GM12875 (cell line): ENCODE measurements at regions not wholly inside any gene's neighbourhood (a gene's known extent, or its start where the extent isn't known, plus 50 kb on each side); places are given as distances from the start of the nearest gene placed in this dataset.

Experiments used
- H3K4me3 ChIP-seq: one replicate; pipeline ENCODE4 v1.5.1; 2011; ENCODE audit warnings: low read depth, low read length, control low read depth
- CTCF ChIP-seq: IDR thresholded peaks from 2 replicates; pipeline ENCODE4 v1.5.1; 2011; ENCODE audit warnings: low read depth, mild to moderate bottlenecking, control low read depth, inconsistent platforms, low read length, moderate library complexity, borderline replicate concordance; ENCODE audit not compliant: insufficient read depth

GRCh38 chr2:146623771-146624170 is 1221.1 kb upstream of the ACVR2A start:
- no peak for TF ChIP-seq CTCF
- H3K4me3 ChIP-seq = no peak overlapping the region

- no peak overlapping the region for H3K4me3 ChIP-seq
- TF ChIP-seq CTCF = no peak
These were observed 1223.2 kb upstream of the ACVR2A start for GRCh38 chr2:146621656-146622055.

- H3K4me3 ChIP-seq = no peak overlapping the region
- no peak for TF ChIP-seq CTCF
These were observed 1229.1 kb upstream of the ACVR2A start for GRCh38 chr2:146615778-146616177.

- TF ChIP-seq CTCF = no peak
These were observed 1236.3 kb upstream of the ACVR2A start for GRCh38 chr2:146608490-146608889.

GRCh38 chr2:146604521-146604920 is 1240.3 kb upstream of the ACVR2A start:
- no peak for TF ChIP-seq CTCF
- no peak overlapping the region for H3K4me3 ChIP-seq

More at GRCh38 chr2:146608490-146608889, 1236.3 kb upstream of the ACVR2A start:
- no peak overlapping the region for H3K4me3 ChIP-seq

- no peak overlapping the region for H3K4me3 ChIP-seq
- no peak for TF ChIP-seq CTCF
These were observed 1242.0 kb upstream of the ACVR2A start for GRCh38 chr2:146602856-146603255.

- no peak for TF ChIP-seq CTCF
- H3K4me3 ChIP-seq = no peak overlapping the region
These were observed 1242.4 kb upstream of the ACVR2A start for GRCh38 chr2:146602383-146602782.
